Gastroesophageal sphincter (tissue), 3 donors: ENCODE measurements at regions not wholly inside any gene's neighbourhood (a gene's known extent, or its start where the extent isn't known, plus 50 kb on each side); places are given as distances from the start of the nearest gene placed in this dataset.

ENCODE experiments used
- CTCF ChIP-seq, 4 experiments: fragments of 200-600 bp in 2 of 4; fragments of 450-650 bp in 2 of 4; sonication (generic) in 1 of 4; IDR thresholded peaks; one replicate each; pipeline ENCODE4 v1.5.1; 2017 to 2019; ENCODE audit warnings: antibody characterized with exemption in 4 of 4, mild to moderate bottlenecking in 2 of 4, moderate library complexity in 2 of 4
- EP300 ChIP-seq: sonication (generic); formaldehyde crosslinking; IDR thresholded peaks from one replicate; pipeline ENCODE4 v1.6.1; 2017; ENCODE audit warnings: antibody characterized with exemption, mild to moderate bottlenecking
- POLR2AphosphoS5 ChIP-seq: sonication (generic); formaldehyde crosslinking; IDR thresholded peaks from one replicate; pipeline ENCODE4 v1.6.1; 2017; ENCODE audit warnings: antibody characterized with exemption

GRCh38 chr6:95794749-95795148, 217.4 kb downstream of the MANEA start:
- TF ChIP-seq CTCF (IDR thresholded peaks at IDR 0.05), result no peak
- TF ChIP-seq POLR2AphosphoS5, result no peak
- TF ChIP-seq EP300, result no peak
